K562 (cell line): ENCODE measurements at regions not wholly inside any gene's neighbourhood (a gene's known extent, or its start where the extent isn't known, plus 50 kb on each side); places are given as distances from the start of the nearest gene placed in this dataset.

Source experiments
- ATF1 ChIP-seq, 2 experiments: fragments of 450-650 bp in 1 of 2; IDR thresholded peaks; 2 replicates each; pipeline ENCODE4 v1.6.1; 2016; ENCODE audit warnings: missing compliant biosample characterization in 1 of 2, missing genetic modification characterization in 1 of 2
- JUND ChIP-seq, 2 experiments: IDR thresholded peaks; 2 replicates in 1 of 2; 3 replicates in 1 of 2; pipeline ENCODE4 v1.6.1; 2011; ENCODE audit warnings: borderline replicate concordance in 2 of 2, low read depth in 2 of 2, low read length in 2 of 2, improper control_type of control experiment in 1 of 2, missing biosample characterization in 1 of 2, missing genetic modification characterization in 1 of 2, missing genetic modification reagents in 1 of 2
- LARP7 ChIP-seq: fragments of 450-650 bp; IDR thresholded peaks from 2 replicates; pipeline ENCODE4 v1.6.1; 2016
- ZNF143 ChIP-seq: sonication (generic); formaldehyde crosslinking; IDR thresholded peaks from 2 replicates; pipeline ENCODE4 v1.9.0; 2022; ENCODE audit warnings: mild to moderate bottlenecking, missing genetic modification reagents
- TF ChIP-seq, protein P1 (sequence below): fragments of 450-650 bp; IDR thresholded peaks from 2 replicates; pipeline ENCODE4 v1.6.1; 2016; ENCODE audit warnings: low read depth, mild to moderate bottlenecking, moderate library complexity
- TF ChIP-seq, protein P2 (sequence below), 2 experiments: fragments of 450-650 bp; formaldehyde crosslinking in 1 of 2; IDR thresholded peaks; 2 replicates each; pipeline versions ENCODE4 v1.4.0 to v1.6.1; 2014 to 2020; ENCODE audit warnings: mild to moderate bottlenecking in 2 of 2, borderline replicate concordance in 1 of 2, low read depth in 1 of 2

DNA sequence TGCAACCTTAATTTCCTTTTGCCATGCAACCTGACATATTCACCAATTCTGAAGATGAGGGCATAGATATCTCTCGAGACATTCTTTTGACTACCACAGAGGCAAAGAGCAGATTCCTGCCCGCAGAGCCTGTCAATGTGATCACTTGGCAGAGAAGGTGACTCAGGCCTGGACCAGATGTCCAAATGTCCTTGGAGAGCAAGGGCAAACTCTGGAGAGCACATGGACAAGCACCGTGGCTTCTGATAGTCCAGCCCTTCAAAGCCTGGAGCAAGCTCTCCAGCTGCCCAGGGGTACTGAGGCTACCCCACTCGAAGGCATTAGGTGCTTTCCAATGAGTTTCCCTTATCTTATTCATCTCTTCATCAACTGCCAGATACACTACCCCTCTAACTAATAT, 50.4 kb upstream of the ALDH1B1 start (continued):
- no peak for TF ChIP-seq JUND (IDR thresholded peaks at IDR 0.05; ENCODE audit: borderline replicate concordance, low read depth, low read length)
- no peak for TF ChIP-seq JUND (tag; IDR thresholded peaks at IDR 0.05; ENCODE audit: borderline replicate concordance, low read depth, low read length)
- no peak for TF ChIP-seq ZNF143 (CRISPR knock-in tag)
- TF ChIP-seq ATF1 (CRISPR knock-in tag; IDR thresholded peaks at IDR 0.05): no peak
- TF ChIP-seq ATF1 (tag; IDR thresholded peaks at IDR 0.05): no peak
- TF ChIP-seq, protein P1, sequence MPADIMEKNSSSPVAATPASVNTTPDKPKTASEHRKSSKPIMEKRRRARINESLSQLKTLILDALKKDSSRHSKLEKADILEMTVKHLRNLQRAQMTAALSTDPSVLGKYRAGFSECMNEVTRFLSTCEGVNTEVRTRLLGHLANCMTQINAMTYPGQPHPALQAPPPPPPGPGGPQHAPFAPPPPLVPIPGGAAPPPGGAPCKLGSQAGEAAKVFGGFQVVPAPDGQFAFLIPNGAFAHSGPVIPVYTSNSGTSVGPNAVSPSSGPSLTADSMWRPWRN: no peak
- TF ChIP-seq, protein P2, sequence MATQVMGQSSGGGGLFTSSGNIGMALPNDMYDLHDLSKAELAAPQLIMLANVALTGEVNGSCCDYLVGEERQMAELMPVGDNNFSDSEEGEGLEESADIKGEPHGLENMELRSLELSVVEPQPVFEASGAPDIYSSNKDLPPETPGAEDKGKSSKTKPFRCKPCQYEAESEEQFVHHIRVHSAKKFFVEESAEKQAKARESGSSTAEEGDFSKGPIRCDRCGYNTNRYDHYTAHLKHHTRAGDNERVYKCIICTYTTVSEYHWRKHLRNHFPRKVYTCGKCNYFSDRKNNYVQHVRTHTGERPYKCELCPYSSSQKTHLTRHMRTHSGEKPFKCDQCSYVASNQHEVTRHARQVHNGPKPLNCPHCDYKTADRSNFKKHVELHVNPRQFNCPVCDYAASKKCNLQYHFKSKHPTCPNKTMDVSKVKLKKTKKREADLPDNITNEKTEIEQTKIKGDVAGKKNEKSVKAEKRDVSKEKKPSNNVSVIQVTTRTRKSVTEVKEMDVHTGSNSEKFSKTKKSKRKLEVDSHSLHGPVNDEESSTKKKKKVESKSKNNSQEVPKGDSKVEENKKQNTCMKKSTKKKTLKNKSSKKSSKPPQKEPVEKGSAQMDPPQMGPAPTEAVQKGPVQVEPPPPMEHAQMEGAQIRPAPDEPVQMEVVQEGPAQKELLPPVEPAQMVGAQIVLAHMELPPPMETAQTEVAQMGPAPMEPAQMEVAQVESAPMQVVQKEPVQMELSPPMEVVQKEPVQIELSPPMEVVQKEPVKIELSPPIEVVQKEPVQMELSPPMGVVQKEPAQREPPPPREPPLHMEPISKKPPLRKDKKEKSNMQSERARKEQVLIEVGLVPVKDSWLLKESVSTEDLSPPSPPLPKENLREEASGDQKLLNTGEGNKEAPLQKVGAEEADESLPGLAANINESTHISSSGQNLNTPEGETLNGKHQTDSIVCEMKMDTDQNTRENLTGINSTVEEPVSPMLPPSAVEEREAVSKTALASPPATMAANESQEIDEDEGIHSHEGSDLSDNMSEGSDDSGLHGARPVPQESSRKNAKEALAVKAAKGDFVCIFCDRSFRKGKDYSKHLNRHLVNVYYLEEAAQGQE (IDR thresholded peaks at IDR 0.05; ENCODE audit: borderline replicate concordance): no peak
- TF ChIP-seq, protein P2 (CRISPR knock-in tag; IDR thresholded peaks at IDR 0.05; ENCODE audit: low read depth): no peak
- no peak for TF ChIP-seq LARP7
